Fibroblast of lung (primary cell): ENCODE measurements at regions not wholly inside any gene's neighbourhood (a gene's known extent, or its start where the extent isn't known, plus 50 kb on each side); places are given as distances from the start of the nearest gene placed in this dataset.

Source experiments
- DNase-seq, 2 donors: peaks; one replicate each; pipeline versions ENCODE4 v3.0.0 to v3.0.0-alpha.2; 2010; ENCODE audit warnings: low read depth in 2 of 2
- H2AFZ ChIP-seq: 2 replicates; pipeline ENCODE4 v1.5.1; 2012; ENCODE audit warnings: low read length, control low read depth, inconsistent platforms
- H3K27ac ChIP-seq: 2 replicates; pipeline ENCODE4 v1.5.1; 2011; ENCODE audit warnings: low read length, control low read depth; ENCODE audit not compliant: insufficient read depth
- H3K27me3 ChIP-seq: 2 replicates; pipeline ENCODE4 v1.5.1; 2011; ENCODE audit warnings: mild to moderate bottlenecking, low read length; ENCODE audit not compliant: control insufficient read depth, insufficient read depth
- H3K36me3 ChIP-seq: 2 replicates; pipeline ENCODE4 v1.5.1; 2011; ENCODE audit warnings: low read length; ENCODE audit not compliant: control insufficient read depth, insufficient read depth
- H3K4me1 ChIP-seq: 2 replicates; pipeline ENCODE4 v1.5.1; 2011; ENCODE audit warnings: low read length; ENCODE audit not compliant: control insufficient read depth, insufficient read depth; ENCODE audit errors: extremely low read depth
- H3K4me2 ChIP-seq: 2 replicates; pipeline ENCODE4 v1.5.1; 2011; ENCODE audit warnings: low read length, control low read depth; ENCODE audit not compliant: insufficient read depth; ENCODE audit errors: extremely low read depth
- H3K4me3 ChIP-seq, 4 experiments: fragments of 200-600 bp in 1 of 4; sonication (generic) in 1 of 4; replicated peaks in 1 of 4; 2 replicates each; pipeline ENCODE4 v1.5.1; 2011 to 2016; ENCODE audit warnings: low read length in 4 of 4, low read depth in 3 of 4, mild to moderate bottlenecking in 3 of 4, control low read depth in 2 of 4, inconsistent platforms in 1 of 4, mixed read lengths in 1 of 4; ENCODE audit not compliant: insufficient read depth in 1 of 4; ENCODE audit errors: control extremely low read depth in 1 of 4
- H3K79me2 ChIP-seq: 2 replicates; pipeline ENCODE4 v1.5.1; 2012; ENCODE audit warnings: mild to moderate bottlenecking, low read length, inconsistent platforms; ENCODE audit not compliant: control insufficient read depth, insufficient read depth
- H3K9ac ChIP-seq: 2 replicates; pipeline ENCODE4 v1.5.1; 2011; ENCODE audit warnings: mild to moderate bottlenecking, low read length, control low read depth; ENCODE audit not compliant: insufficient read depth
- H3K9me3 ChIP-seq: 2 replicates; pipeline ENCODE4 v1.5.1; 2012; ENCODE audit warnings: low read depth, low read length; ENCODE audit not compliant: control insufficient read depth, insufficient read depth
- H4K20me1 ChIP-seq: 2 replicates; pipeline ENCODE4 v1.5.1; 2011; ENCODE audit warnings: low read length; ENCODE audit not compliant: control insufficient read depth, insufficient read depth; ENCODE audit errors: extremely low read depth
- EZH2 ChIP-seq: IDR thresholded peaks from 2 replicates; pipeline ENCODE4 v1.5.1; 2012; ENCODE audit warnings: low read length, control low read depth, mild to moderate bottlenecking; ENCODE audit errors: missing control alignments
- TF ChIP-seq, protein P1 (sequence below), 2 donors: IDR thresholded peaks in 1 of 2; conservative IDR thresholded peaks in 1 of 2; 1 replicate in 1 of 2; 2 replicates in 1 of 2; pipeline ENCODE4 v1.5.1; 2011 to 2012; ENCODE audit warnings: low read length in 2 of 2, control low read depth in 1 of 2, inconsistent platforms in 1 of 2, low read depth in 1 of 2, mild to moderate bottlenecking in 1 of 2

DNA sequence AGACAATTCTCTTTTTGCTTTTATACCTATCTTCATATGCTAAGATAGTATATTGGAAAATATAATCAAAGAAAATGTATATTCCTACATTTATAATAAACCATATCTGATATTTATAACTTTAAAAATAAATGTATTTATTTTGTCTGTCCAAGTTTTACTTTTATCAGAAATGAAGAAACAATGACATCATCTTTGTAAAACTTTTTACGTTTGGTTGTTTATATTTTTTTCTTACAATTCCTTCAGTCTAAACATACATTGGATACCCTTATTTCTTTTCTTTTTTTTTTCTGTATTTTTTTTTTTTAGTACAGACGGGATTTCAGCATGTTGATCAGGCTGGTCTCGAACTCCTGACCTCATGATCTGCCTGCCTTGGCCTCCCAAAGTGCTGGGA, 1577.0 kb upstream of the SLC39A10 start:
- no peaks in the 10 kb centered on the region for H3K9me3 ChIP-seq
- no peaks in the 10 kb centered on the region for H4K20me1 ChIP-seq
- TF ChIP-seq, protein P1, sequence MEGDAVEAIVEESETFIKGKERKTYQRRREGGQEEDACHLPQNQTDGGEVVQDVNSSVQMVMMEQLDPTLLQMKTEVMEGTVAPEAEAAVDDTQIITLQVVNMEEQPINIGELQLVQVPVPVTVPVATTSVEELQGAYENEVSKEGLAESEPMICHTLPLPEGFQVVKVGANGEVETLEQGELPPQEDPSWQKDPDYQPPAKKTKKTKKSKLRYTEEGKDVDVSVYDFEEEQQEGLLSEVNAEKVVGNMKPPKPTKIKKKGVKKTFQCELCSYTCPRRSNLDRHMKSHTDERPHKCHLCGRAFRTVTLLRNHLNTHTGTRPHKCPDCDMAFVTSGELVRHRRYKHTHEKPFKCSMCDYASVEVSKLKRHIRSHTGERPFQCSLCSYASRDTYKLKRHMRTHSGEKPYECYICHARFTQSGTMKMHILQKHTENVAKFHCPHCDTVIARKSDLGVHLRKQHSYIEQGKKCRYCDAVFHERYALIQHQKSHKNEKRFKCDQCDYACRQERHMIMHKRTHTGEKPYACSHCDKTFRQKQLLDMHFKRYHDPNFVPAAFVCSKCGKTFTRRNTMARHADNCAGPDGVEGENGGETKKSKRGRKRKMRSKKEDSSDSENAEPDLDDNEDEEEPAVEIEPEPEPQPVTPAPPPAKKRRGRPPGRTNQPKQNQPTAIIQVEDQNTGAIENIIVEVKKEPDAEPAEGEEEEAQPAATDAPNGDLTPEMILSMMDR (conservative IDR thresholded peaks at IDR 0.05 in 1 of 2, IDR thresholded peaks at IDR 0.05 in 1 of 2; ENCODE audit: low read depth in 1 of 2, low read length in 2 of 2) = no peak
- TF ChIP-seq EZH2 = no peak
- H2AFZ ChIP-seq = no peak overlapping the region
- H3K27ac ChIP-seq = no peak overlapping the region
- H3K4me1 ChIP-seq = no peaks in the 10 kb centered on the region
- H3K79me2 ChIP-seq = no peaks in the 10 kb centered on the region
- DNase-seq = no peak
- H3K9ac ChIP-seq = no peak overlapping the region
- H3K27me3 ChIP-seq = no peaks in the 10 kb centered on the region
- H3K4me2 ChIP-seq = no peak overlapping the region
- H3K4me3 ChIP-seq = no peak overlapping the region
- no peaks in the 10 kb centered on the region for H3K36me3 ChIP-seq

DNA sequence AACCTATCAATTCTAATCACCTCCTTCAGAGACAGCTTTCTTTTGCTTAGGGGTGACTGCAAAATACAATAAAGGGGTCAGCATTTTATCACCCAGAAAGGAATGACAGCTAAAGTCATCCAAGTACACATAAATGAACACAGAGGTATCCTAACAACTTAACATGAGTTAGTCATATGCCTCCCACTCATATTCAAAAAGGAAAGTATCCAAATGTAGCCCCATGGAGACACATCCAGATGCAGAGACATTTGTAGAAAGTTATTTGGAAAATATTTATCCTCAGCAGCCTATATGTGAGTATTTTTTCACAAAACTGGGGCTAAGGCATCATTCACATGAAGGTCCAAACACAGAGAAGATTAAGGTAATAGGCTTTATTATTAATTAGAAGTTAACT, 1579.7 kb upstream of the SLC39A10 start:
- DNase-seq = no peak
- TF ChIP-seq EZH2 = no peak
- TF ChIP-seq, protein P1 (conservative IDR thresholded peaks at IDR 0.05 in 1 of 2, IDR thresholded peaks at IDR 0.05 in 1 of 2; ENCODE audit: low read depth in 1 of 2, low read length in 2 of 2) = no peak
- Histone ChIP-seq H3K4me3 (no peak overlapping the region), H3K4me1 (no peaks in the 10 kb centered on the region), H3K79me2 (no peaks in the 10 kb centered on the region), H3K9ac (no peak overlapping the region), H4K20me1 (no peaks in the 10 kb centered on the region), H3K9me3 (no peaks in the 10 kb centered on the region), H3K36me3 (no peaks in the 10 kb centered on the region), H3K27ac (no peak overlapping the region), H3K4me2 (no peak overlapping the region), H3K27me3 (no peaks in the 10 kb centered on the region), H2AFZ (no peak overlapping the region)

DNA sequence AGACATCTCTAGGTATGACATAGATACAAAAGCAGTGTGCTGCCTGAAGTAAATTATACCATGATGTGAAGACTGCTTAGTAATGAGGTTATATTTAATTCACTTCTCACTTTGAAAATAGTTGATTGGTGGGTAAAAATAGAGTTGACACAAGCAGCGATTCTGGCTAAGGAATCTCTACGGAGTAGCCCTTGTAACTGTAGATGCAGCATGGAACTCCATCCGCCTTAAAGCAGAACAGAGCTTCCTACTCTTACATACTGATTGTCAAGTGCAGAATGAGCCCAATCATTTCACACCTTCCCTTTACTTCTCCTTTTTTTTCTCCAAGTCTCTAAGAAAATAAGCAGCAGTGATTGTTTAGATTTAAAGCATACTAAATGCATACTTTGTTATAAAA, 1594.6 kb upstream of the SLC39A10 start:
- Histone ChIP-seq H3K27me3 (no peaks in the 10 kb centered on the region), H3K27ac (no peak overlapping the region), H3K9ac (no peak overlapping the region), H3K36me3 (no peaks in the 10 kb centered on the region), H3K79me2 (no peaks in the 10 kb centered on the region), H3K4me3 (no peak overlapping the region), H2AFZ (no peak overlapping the region), H3K4me1 (no peaks in the 10 kb centered on the region), H4K20me1 (no peaks in the 10 kb centered on the region), H3K4me2 (no peak overlapping the region), H3K9me3 (no peaks in the 10 kb centered on the region)
- no peak for DNase-seq
- no peak for TF ChIP-seq EZH2
- TF ChIP-seq, protein P1 (conservative IDR thresholded peaks at IDR 0.05 in 1 of 2, IDR thresholded peaks at IDR 0.05 in 1 of 2; ENCODE audit: low read depth in 1 of 2, low read length in 2 of 2) = no peak
